Activated naive CD4-positive, alpha-beta T cell treated with anti-CD3 and anti-CD28 coated beads, Interleukin-2, amount 10 ng/mL, durations not matched to agents 7 days and 5 days (primary cell): ENCODE measurements at regions not wholly inside any gene's neighbourhood (a gene's known extent, or its start where the extent isn't known, plus 50 kb on each side); places are given as distances from the start of the nearest gene placed in this dataset.

Source experiments
- CTCF ChIA-PET: fragments of 350-600 bp; sonication (Branson Sonifier 250); formaldehyde crosslinking; loops from one replicate; lab custom pipeline; 2021; ENCODE audit warnings: antibody characterized with exemption; lab: Charles Lee
- DNase-seq: peaks from one replicate; pipeline ENCODE4 v3.0.0-alpha.2; 2020
- H3K27ac Mint-ChIP-seq: one replicate; pipeline ENCODE4 v1.8.0; 2021; ENCODE audit warnings: mild to moderate bottlenecking, moderate library complexity, mixed read lengths
- H3K27me3 Mint-ChIP-seq: one replicate; pipeline ENCODE4 v1.8.0; 2021; ENCODE audit warnings: mild to moderate bottlenecking, mixed read lengths
- H3K36me3 Mint-ChIP-seq: one replicate; pipeline ENCODE4 v1.8.0; 2021; ENCODE audit warnings: mixed read lengths
- H3K4me1 Mint-ChIP-seq: one replicate; pipeline ENCODE4 v1.8.0; 2021; ENCODE audit warnings: mixed read lengths
- H3K4me3 Mint-ChIP-seq: one replicate; pipeline ENCODE4 v1.8.0; 2021; ENCODE audit warnings: mild to moderate bottlenecking, moderate library complexity, mixed read lengths
- H3K9me3 Mint-ChIP-seq: one replicate; pipeline ENCODE4 v1.8.0; 2021; ENCODE audit warnings: mixed read lengths

DNA sequence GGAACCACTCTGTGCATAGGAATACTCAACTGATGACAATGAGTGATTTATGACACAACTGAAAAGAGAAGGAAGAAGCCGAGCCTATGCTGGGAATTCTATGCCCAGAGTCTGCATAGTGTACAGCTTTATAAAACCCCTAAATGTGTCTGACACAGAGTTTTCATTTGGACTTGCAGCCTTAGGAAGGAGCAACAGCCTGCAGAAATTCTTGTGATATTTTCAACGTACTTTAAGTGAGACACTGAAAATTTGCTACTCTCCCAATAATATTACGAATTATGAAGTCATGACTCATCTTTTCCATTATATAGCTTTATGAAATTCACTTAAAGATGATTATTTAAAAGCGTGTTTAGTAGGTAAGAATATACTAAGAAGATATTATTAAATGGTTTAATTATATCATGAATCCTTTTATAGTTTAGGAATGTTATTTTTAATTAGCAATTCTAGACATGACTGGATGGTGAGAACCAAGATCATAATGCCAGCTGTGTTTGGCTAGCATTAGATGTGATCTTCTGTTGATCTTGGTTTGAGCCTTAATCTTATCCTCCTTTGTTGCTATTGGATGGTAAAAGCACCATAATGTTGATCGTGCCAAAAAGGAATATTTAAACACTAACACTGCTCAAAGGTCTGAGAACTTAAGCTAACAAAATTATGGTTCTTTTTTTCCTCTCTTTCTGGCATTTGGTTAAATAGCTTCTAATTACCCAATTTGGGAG lies 785.1 kb upstream of the ADGRL4 start:
- Mint-ChIP-seq H3K27ac (no peak overlapping the region), H3K36me3 (no peaks in the 10 kb centered on the region), H3K4me3 (no peak overlapping the region), H3K4me1 (no peaks in the 10 kb centered on the region), H3K27me3 (no peaks in the 10 kb centered on the region), H3K9me3 (peaks cover 15% of the 10 kb centered on the region)
- no peak for DNase-seq
- CTCF ChIA-PET, result no interaction called here

DNA sequence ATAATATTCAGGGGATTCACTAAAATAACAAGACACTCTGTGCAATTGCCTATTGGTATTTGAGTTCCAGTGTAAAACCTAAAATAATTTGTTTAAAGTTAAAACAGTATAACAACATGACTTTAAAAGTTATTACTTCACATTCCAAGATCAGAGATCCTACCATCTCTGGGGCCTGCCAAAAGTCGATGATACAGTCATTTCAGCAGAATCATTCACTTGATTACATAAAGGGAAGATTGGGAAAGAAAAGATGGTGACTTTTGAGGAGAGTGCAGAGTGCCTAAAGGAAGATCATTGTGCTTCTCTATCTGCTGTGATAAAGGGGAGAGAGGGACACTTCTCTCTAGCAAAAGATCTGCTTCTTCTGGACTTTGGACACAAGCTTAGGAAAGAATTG lies 784.4 kb upstream of the ADGRL4 start:
- H3K27ac Mint-ChIP-seq, result no peak overlapping the region
- H3K27me3 Mint-ChIP-seq, result no peaks in the 10 kb centered on the region
- no peaks in the 10 kb centered on the region for H3K4me1 Mint-ChIP-seq
- DNase-seq, result no peak
- no peak overlapping the region for H3K4me3 Mint-ChIP-seq
- CTCF ChIA-PET, result no interaction called here
- H3K9me3 Mint-ChIP-seq, result peaks cover 12% of the 10 kb centered on the region
- no peaks in the 10 kb centered on the region for H3K36me3 Mint-ChIP-seq

DNA sequence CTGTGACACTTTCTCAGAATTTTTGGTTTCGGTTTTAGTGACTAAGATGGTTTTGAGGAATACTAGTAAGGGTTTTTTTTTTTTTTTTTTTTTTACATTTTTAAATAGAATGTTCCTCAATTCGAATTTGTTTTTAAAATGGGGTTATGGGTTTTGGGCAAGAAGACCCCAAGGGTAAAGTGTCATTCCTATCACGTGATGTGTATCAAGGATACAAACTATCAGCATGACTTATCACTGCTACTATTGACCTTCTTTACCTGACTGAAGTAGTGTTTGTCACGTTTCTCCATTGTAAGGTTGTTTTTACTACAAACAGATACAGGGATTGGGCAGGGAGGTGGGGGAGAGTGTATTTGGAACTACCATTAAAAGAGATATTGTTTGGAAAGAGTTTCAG lies 781.1 kb upstream of the ADGRL4 start:
- Mint-ChIP-seq H3K4me3 (no peak overlapping the region), H3K4me1 (no peaks in the 10 kb centered on the region), H3K9me3 (peaks cover 14% of the 10 kb centered on the region), H3K36me3 (no peaks in the 10 kb centered on the region), H3K27ac (no peak overlapping the region), H3K27me3 (no peaks in the 10 kb centered on the region)
- DNase-seq, result no peak
- CTCF ChIA-PET, result no interaction called here

DNA sequence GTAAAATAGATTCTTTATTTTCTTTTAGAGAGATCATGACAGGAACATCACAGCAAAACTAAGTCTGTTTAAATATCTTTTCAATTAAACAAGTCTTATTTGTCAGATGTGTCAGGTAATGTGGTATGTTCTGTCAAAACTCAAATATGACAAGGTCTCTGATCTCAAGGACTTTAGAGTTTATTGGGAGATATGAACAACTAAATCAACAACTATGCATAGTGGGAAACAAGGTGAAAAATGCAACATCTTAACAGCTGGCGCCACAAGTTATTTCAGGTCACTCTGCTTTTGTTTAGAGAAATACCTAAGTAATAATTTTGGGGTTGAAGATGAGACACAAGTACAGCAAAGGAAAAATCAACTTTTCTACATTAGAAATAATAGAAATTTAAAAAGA lies 779.4 kb upstream of the ADGRL4 start:
- H3K36me3 Mint-ChIP-seq, result no peaks in the 10 kb centered on the region
- no peak overlapping the region for H3K4me3 Mint-ChIP-seq
- H3K27ac Mint-ChIP-seq, result no peak overlapping the region
- DNase-seq, result no peak
- CTCF ChIA-PET, result no interaction called here
- H3K27me3 Mint-ChIP-seq, result no peaks in the 10 kb centered on the region
- no peaks in the 10 kb centered on the region for H3K4me1 Mint-ChIP-seq
- H3K9me3 Mint-ChIP-seq, result peaks cover 14% of the 10 kb centered on the region

DNA sequence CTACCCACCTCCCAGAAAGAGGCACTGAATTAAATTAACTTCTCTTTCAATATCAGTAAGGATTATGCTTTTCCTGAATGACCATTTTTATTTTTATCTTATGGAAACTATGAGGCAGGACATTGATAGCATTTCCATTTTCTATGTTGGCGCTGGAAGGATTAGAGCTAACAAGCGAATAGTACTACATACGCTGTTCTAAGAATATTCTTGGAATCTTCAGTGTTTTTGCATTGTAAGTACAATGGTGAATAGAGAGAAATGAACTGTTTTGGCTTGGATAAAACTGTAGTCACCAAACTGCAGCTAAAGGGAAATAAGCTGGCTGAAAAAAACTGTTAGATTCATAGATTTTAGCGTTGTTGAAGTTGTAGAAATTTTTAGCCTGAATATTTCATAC lies 779.0 kb upstream of the ADGRL4 start:
- Mint-ChIP-seq H3K4me3 (no peak overlapping the region), H3K4me1 (no peaks in the 10 kb centered on the region), H3K27me3 (no peaks in the 10 kb centered on the region), H3K9me3 (peaks cover 14% of the 10 kb centered on the region), H3K36me3 (no peaks in the 10 kb centered on the region), H3K27ac (no peak overlapping the region)
- CTCF ChIA-PET, result no interaction called here
- no peak for DNase-seq

DNA sequence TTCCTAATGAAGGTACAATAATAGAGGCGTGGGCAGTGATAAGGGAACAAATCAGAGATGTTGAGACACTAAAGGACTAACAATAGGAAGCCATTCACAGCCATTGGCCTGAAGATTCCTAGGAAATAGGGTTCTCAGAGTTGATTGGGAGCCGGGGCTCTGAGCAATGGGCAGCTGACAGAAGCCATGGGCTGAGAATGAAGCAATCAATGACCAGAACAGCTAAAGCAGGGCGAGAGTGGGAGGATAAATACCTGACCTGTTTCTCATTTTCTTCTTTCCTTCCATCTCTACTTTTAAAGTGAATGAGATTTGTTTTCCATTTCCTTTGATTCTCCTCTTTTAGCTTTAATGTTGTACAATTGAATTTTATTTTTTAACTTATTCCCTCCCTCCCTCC lies 774.7 kb upstream of the ADGRL4 start:
- no peaks in the 10 kb centered on the region for H3K4me1 Mint-ChIP-seq

DNA sequence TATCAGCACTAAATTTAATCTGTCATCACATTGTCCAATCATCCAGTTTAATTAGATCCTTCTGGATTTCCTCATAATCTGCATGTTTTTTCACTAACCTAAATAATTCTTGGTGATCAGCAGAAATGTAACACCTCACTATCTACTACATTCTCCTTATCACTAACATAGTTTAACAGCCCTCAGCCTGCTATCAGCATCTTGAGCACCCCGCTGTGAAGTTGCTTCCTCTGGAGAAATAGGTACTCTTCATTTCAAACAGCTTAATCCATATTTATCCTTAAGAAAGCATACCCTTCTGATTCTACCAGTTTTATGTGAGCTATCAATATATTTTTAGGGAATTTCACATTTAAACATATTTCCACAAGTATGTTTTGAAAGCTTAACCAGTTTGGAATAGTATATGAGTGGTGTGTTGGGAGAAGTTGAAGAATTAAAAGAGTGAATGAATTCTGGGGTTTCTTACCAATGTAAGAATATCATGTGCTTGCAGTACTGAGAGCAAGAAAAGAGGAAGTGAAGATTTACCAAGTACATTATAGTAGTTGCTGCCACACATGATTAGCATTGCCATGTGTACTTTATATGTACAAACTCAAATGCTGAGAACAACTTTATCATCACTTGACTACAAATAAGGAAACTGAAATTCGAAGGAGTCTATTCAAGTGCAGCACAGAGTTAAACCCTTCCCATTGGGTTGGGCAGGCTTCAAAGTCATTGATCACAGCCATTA lies 771.1 kb upstream of the ADGRL4 start:
- H3K4me3 Mint-ChIP-seq, result no peak overlapping the region
- no peaks in the 10 kb centered on the region for H3K36me3 Mint-ChIP-seq
- no peaks in the 10 kb centered on the region for H3K4me1 Mint-ChIP-seq
- H3K27me3 Mint-ChIP-seq, result no peaks in the 10 kb centered on the region
- no peak overlapping the region for H3K27ac Mint-ChIP-seq
- DNase-seq, result no peak
- H3K9me3 Mint-ChIP-seq, result peaks cover 7% of the 10 kb centered on the region
- CTCF ChIA-PET, result no interaction called here

More for the DNA sequence above, 774.7 kb upstream of the ADGRL4 start:
- H3K27me3 Mint-ChIP-seq, result no peaks in the 10 kb centered on the region
- no peaks in the 10 kb centered on the region for H3K36me3 Mint-ChIP-seq
- no peak overlapping the region for H3K4me3 Mint-ChIP-seq
- peaks cover 12% of the 10 kb centered on the region for H3K9me3 Mint-ChIP-seq
- H3K27ac Mint-ChIP-seq, result no peak overlapping the region
- DNase-seq, result no peak
- CTCF ChIA-PET, result no interaction called here

DNA sequence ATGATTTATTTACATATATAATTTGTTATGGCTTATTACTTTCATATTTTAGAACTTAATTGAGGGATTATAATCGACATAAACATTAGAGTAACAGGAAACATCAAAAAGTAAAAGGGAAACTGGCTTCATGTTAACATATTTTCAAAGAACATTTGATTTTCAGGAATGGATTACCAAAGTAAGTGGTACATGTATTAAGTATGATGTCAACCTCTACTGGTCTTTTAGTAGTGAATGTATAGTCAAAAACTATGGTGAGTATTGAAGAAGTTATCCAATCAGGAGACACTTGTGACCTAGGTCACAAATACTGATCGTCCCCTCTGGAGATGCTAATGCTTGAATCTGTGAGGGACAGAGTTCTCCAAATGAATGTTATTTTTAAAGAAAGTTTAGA lies 768.9 kb upstream of the ADGRL4 start:
- no peak overlapping the region for H3K27ac Mint-ChIP-seq
- no peaks in the 10 kb centered on the region for H3K27me3 Mint-ChIP-seq
- no peak for DNase-seq
- H3K4me1 Mint-ChIP-seq, result no peaks in the 10 kb centered on the region
- H3K9me3 Mint-ChIP-seq, result peaks cover 7% of the 10 kb centered on the region
- H3K36me3 Mint-ChIP-seq, result no peaks in the 10 kb centered on the region
- no peak overlapping the region for H3K4me3 Mint-ChIP-seq
- CTCF ChIA-PET, result no interaction called here

DNA sequence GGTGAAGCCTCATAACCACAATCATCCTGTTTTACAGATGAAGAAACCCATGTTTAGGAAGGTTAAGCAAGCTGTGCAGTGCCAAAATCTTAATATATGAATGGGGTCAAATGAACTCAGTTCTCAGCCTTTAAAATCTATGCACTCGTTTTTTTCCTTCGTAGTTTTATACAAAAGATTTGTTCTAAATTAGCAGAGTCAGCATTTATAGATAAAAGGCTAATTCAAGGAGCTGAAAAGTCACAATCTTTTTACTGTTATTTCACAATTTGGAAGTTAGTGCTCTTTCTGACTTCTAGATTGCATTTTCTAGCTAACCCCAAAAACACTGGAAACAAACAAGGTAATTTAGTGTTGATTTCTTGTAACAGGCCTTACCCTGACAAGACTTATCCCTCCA lies 766.9 kb upstream of the ADGRL4 start:
- peaks cover 7% of the 10 kb centered on the region for H3K9me3 Mint-ChIP-seq
- no peaks in the 10 kb centered on the region for H3K4me1 Mint-ChIP-seq
- no peak overlapping the region for H3K27ac Mint-ChIP-seq
- no peaks in the 10 kb centered on the region for H3K27me3 Mint-ChIP-seq
- H3K4me3 Mint-ChIP-seq, result no peak overlapping the region
- no peak for DNase-seq
- no peaks in the 10 kb centered on the region for H3K36me3 Mint-ChIP-seq
- CTCF ChIA-PET, result no interaction called here

DNA sequence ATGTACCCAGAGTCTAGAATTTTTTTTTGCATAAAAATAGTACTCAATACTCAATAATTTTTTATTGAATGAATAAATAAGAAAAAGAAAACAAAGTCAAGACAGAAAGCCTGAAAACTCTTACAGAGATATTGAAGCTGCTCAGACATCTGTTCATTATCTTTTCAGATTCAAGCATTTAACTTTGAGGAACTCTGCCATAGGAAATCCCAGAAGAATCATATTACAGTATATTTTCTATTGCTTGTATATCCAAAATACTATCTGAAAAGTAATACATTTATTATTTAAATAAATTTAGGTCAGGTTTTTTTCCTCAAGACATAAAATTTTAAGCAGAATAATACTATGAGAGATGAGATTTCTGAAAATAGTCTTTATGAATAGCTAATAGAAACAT lies 755.9 kb upstream of the ADGRL4 start:
- Mint-ChIP-seq H3K9me3 (no peaks in the 10 kb centered on the region), H3K27ac (no peak overlapping the region)
- no peak for DNase-seq

DNA sequence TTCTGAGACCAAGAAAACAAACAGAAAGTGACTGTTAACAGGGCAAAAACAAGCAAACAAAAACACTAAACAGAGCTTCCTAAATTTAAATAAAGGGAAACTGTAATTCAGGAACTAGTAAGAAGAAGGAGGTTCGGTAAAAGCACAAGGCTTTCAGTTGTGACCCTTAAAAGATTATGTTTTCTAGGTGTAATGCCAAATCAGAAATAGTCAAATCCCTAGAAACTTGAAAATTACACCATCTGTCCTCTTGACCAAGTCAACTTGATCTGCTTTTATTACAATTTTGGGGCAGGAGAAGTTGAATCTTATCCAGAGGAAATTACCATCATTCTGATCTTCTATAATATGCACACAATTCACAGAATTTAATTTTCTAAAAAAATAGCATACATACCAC lies 754.0 kb upstream of the ADGRL4 start:
- Mint-ChIP-seq H3K36me3 (no peaks in the 10 kb centered on the region), H3K27me3 (no peaks in the 10 kb centered on the region), H3K4me1 (no peaks in the 10 kb centered on the region), H3K9me3 (no peaks in the 10 kb centered on the region), H3K4me3 (no peak overlapping the region), H3K27ac (no peak overlapping the region)
- CTCF ChIA-PET, result no interaction called here
- DNase-seq, result no peak

More for the DNA sequence above, 755.9 kb upstream of the ADGRL4 start:
- H3K4me1 Mint-ChIP-seq, result no peaks in the 10 kb centered on the region
- CTCF ChIA-PET, result no interaction called here
- H3K4me3 Mint-ChIP-seq, result no peak overlapping the region
- H3K27me3 Mint-ChIP-seq, result no peaks in the 10 kb centered on the region
- no peaks in the 10 kb centered on the region for H3K36me3 Mint-ChIP-seq

DNA sequence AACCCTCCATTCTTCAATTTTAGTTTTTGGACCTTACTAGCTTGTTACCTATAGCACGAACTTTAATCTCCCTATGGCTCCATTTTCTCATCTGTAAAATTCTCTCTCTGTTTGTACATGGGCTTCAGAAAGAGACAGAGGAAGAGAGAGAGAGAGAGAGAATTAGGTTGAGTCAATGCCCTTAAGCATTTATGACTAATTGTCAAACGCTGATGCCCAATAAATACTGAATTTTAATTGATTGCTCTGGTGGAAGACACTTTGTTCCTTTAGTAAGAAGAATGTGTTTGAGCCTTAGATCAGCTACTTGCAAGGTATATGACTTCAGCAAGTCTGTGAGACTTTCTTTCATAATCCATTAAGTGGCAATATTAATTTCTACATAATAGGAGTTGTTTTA lies 743.1 kb upstream of the ADGRL4 start:
- Mint-ChIP-seq H3K9me3 (peaks cover 2% of the 10 kb centered on the region), H3K4me3 (no peak overlapping the region), H3K27ac (no peak overlapping the region), H3K36me3 (no peaks in the 10 kb centered on the region), H3K27me3 (no peaks in the 10 kb centered on the region), H3K4me1 (no peaks in the 10 kb centered on the region)
- CTCF ChIA-PET, result no interaction called here
- DNase-seq, result no peak

DNA sequence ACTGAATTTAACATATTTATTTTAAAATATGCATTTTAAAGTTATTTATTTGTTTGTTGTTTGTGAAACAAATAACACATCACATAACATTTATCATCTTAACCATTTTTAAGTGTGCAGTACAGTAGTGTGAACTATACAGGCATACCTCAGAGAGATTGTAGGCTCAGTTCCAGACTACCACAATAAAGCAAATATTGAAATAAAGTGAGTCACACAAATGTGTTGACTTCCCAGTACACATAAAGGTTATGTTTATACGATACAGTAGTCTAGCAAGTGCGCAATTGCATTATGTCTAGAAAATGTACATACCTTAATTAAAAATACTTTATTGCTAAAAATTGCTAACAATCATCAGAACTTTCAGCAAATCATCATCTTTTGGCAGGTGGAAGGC lies 739.4 kb upstream of the ADGRL4 start:
- no peak overlapping the region for H3K27ac Mint-ChIP-seq

DNA sequence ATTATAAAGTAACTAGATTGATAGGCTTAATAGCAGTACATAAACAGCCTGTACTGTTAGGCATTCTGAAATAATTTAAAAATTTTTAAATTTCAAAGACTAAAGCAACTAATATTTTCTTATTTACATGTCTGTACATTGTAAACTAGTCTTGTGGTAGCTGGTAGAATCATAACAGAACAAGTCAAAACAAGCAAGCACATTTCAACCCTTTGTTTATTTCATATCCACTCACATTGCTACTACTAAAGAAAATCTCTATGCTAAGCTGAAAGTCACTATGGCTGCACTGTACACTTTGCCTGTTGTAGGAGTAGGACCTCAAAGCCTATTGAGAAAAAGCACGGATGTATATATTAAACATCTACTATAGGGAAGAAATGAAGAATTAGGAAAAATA lies 738.2 kb upstream of the ADGRL4 start:
- no peak overlapping the region for H3K4me3 Mint-ChIP-seq
- H3K9me3 Mint-ChIP-seq, result no peaks in the 10 kb centered on the region
- CTCF ChIA-PET, result no interaction called here
- no peak overlapping the region for H3K27ac Mint-ChIP-seq
- H3K4me1 Mint-ChIP-seq, result no peaks in the 10 kb centered on the region
- no peak for DNase-seq
- H3K27me3 Mint-ChIP-seq, result no peaks in the 10 kb centered on the region
- no peaks in the 10 kb centered on the region for H3K36me3 Mint-ChIP-seq

More for the DNA sequence above, 739.4 kb upstream of the ADGRL4 start:
- no peak overlapping the region for H3K4me3 Mint-ChIP-seq
- no peaks in the 10 kb centered on the region for H3K36me3 Mint-ChIP-seq
- no peak for DNase-seq
- peaks cover 2% of the 10 kb centered on the region for H3K9me3 Mint-ChIP-seq
- no peaks in the 10 kb centered on the region for H3K4me1 Mint-ChIP-seq
- H3K27me3 Mint-ChIP-seq, result no peaks in the 10 kb centered on the region
- CTCF ChIA-PET, result no interaction called here

DNA sequence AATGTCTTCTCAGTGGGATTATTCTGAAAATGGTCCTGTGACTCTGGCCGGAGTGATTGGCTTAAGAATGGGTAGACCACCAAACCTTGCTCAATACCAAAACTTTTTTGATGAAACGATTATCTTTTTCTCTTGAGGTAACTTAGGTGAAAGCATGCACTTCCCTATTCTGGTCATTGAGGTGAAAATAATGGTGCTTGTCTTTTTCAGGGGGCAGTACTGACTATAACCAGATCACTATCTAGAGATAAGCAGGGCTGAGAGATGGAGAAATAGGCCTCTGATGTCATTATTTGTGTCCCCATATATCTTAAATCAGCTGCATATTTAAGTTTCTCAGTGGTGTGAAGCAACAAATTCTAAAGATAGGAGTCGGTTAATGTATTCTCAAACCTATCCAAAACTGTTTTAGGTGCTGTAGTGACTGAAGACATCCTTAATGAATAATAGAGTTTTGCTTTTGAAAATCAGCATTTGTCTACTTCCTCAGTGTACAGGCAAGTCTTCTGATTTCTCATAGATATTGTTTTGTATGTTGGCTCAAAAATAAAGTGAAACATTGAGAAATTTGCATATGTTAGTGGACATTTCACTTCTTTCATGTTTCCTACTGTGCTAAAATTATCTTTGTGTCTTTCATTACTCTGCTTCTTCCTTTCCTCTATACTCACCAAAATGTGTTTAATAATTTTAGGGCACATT lies 735.3 kb upstream of the ADGRL4 start:
- H3K27me3 Mint-ChIP-seq, result no peaks in the 10 kb centered on the region
- H3K36me3 Mint-ChIP-seq, result no peaks in the 10 kb centered on the region
- no peak overlapping the region for H3K4me3 Mint-ChIP-seq
- H3K4me1 Mint-ChIP-seq, result no peaks in the 10 kb centered on the region
- H3K9me3 Mint-ChIP-seq, result peaks cover 2% of the 10 kb centered on the region
- H3K27ac Mint-ChIP-seq, result no peak overlapping the region
- CTCF ChIA-PET, result no interaction called here
- no peak for DNase-seq
